IMR-90 (cell line): ENCODE measurements at regions not wholly inside any gene's neighbourhood (a gene's known extent, or its start where the extent isn't known, plus 50 kb on each side); places are given as distances from the start of the nearest gene placed in this dataset.

Experiments used
- ATAC-seq: fragments of 200-7000 bp; cut with Tn5 transposase; 2 replicates; pipeline ENCODE4 v1.9.1; 2020; ENCODE audit warnings: low read depth, mild to moderate bottlenecking, moderate library complexity
- BruUV-seq: library from RNA; stranded (reverse); fragments of 400-500 nt; replicated peaks from 2 replicates; lab custom pipeline; 2021; lab: Mats Ljungman, UMichigan
- CTCF ChIA-PET: fragments of 300-600 bp; formaldehyde crosslinking; extraction: SDS; loops from one replicate; lab custom pipeline; 2021; ENCODE audit warnings: antibody characterized with exemption; lab: Yijun Ruan, JAX
- POLR2A ChIA-PET: fragments of 300-600 bp; sonication (Branson Sonifier 250); formaldehyde crosslinking; loops from one replicate; lab custom pipeline; 2022; ENCODE audit warnings: antibody characterized with exemption; ENCODE audit not compliant: unreplicated experiment; lab: Charles Lee
- DNase-seq: peaks from one replicate; pipeline ENCODE4 v3.0.0; 2013
- H2AFZ ChIP-seq: replicated peaks from 2 replicates; pipeline ENCODE3; 2013; ENCODE audit warnings: low read length, mild to moderate bottlenecking; ENCODE audit not compliant: poor library complexity
- H2AK5ac ChIP-seq: 2 replicates; pipeline ENCODE4 v1.6.1; 2013; ENCODE audit warnings: low read depth, low read length, inconsistent platforms
- H2AK9ac ChIP-seq: replicated peaks from 2 replicates; pipeline ENCODE3; 2013; ENCODE audit warnings: mild to moderate bottlenecking, low read depth, low read length, moderate library complexity; ENCODE audit not compliant: poor library complexity
- H2BK120ac ChIP-seq: 2 replicates; pipeline ENCODE4 v1.6.1; 2013; ENCODE audit warnings: low read depth, low read length, inconsistent platforms
- H2BK15ac ChIP-seq: 3 replicates; pipeline ENCODE4 v1.6.1; 2013; ENCODE audit warnings: low read depth, low read length, inconsistent platforms
- H2BK20ac ChIP-seq: 2 replicates; pipeline ENCODE4 v1.6.1; 2013; ENCODE audit warnings: low read depth, mild to moderate bottlenecking, inconsistent platforms, low read length, moderate library complexity
- H2BK5ac ChIP-seq: 2 replicates; pipeline ENCODE4 v1.6.1; 2013; ENCODE audit warnings: mild to moderate bottlenecking, low read depth, low read length, inconsistent platforms; ENCODE audit not compliant: poor library complexity, severe bottlenecking
- H3K14ac ChIP-seq: replicated peaks from 2 replicates; pipeline ENCODE4 v1.6.1; 2013; ENCODE audit warnings: low read depth, low read length, inconsistent platforms
- H3K18ac ChIP-seq: 2 replicates; pipeline ENCODE4 v1.6.1; 2013; ENCODE audit warnings: low read depth, low read length, control low read depth
- H3K23ac ChIP-seq: 2 replicates; pipeline ENCODE4 v1.6.1; 2013; ENCODE audit warnings: low read depth, low read length, inconsistent platforms
- H3K27ac ChIP-seq: 2 replicates; pipeline ENCODE4 v1.5.1; 2013; ENCODE audit warnings: mild to moderate bottlenecking, control low read depth, low read length; ENCODE audit not compliant: insufficient read depth
- H3K27me3 ChIP-seq: 2 replicates; pipeline ENCODE4 v1.6.1; 2013; ENCODE audit warnings: low read length; ENCODE audit not compliant: control insufficient read depth, insufficient read depth
- H3K36me3 ChIP-seq: 2 replicates; pipeline ENCODE4 v1.6.1; 2013; ENCODE audit warnings: low read length, mixed read lengths; ENCODE audit not compliant: control insufficient read depth, insufficient read depth
- H3K4ac ChIP-seq: 2 replicates; pipeline ENCODE4 v1.6.1; 2013; ENCODE audit warnings: low read depth, low read length, inconsistent platforms
- H3K4me1 ChIP-seq: 2 replicates; pipeline ENCODE4 v1.6.1; 2013; ENCODE audit warnings: low read length, mixed read lengths; ENCODE audit not compliant: control insufficient read depth, insufficient read depth
- H3K4me2 ChIP-seq: 2 replicates; pipeline ENCODE4 v1.6.1; 2013; ENCODE audit warnings: low read depth, mild to moderate bottlenecking, control low read depth, low read length, moderate library complexity
- H3K4me3 ChIP-seq: 2 replicates; pipeline ENCODE4 v1.5.1; 2013; ENCODE audit warnings: low read depth, mild to moderate bottlenecking, control low read depth, low read length, moderate library complexity; ENCODE audit not compliant: insufficient read depth
- H3K56ac ChIP-seq: 2 replicates; pipeline ENCODE4 v1.6.1; 2013; ENCODE audit warnings: low read length, inconsistent platforms; ENCODE audit not compliant: insufficient read depth; ENCODE audit errors: extremely low read depth
- H3K79me1 ChIP-seq, 2 experiments: 2 replicates each; pipeline ENCODE4 v1.6.1; 2013; ENCODE audit warnings: low read length in 2 of 2, inconsistent platforms in 1 of 2, low read depth in 1 of 2
- H3K9ac ChIP-seq: 2 replicates; pipeline ENCODE4 v1.6.1; 2013; ENCODE audit warnings: low read depth, low read length, control low read depth
- H3K9me1 ChIP-seq: 2 replicates; pipeline ENCODE4 v1.6.1; 2013; ENCODE audit warnings: low read length, inconsistent platforms; ENCODE audit not compliant: insufficient read depth
- H3K9me3 ChIP-seq: 2 replicates; pipeline ENCODE4 v1.6.1; 2013; ENCODE audit warnings: low read length; ENCODE audit not compliant: control insufficient read depth, insufficient read depth
- H4K20me1 ChIP-seq: 2 replicates; pipeline ENCODE4 v1.6.1; 2013; ENCODE audit warnings: low read length, inconsistent platforms; ENCODE audit not compliant: insufficient read depth
- H4K5ac ChIP-seq: 2 replicates; pipeline ENCODE4 v1.6.1; 2013; ENCODE audit warnings: mild to moderate bottlenecking, low read depth, low read length, control low read depth
- H4K8ac ChIP-seq, 2 experiments: 2 replicates each; pipeline ENCODE4 v1.6.1; 2013; ENCODE audit warnings: low read depth in 2 of 2, low read length in 2 of 2, control low read depth in 1 of 2, inconsistent platforms in 1 of 2
- H4K91ac ChIP-seq: 2 replicates; pipeline ENCODE4 v1.6.1; 2013; ENCODE audit warnings: low read depth, low read length, inconsistent platforms; ENCODE audit not compliant: insufficient read depth
- CTCF ChIP-seq: conservative IDR thresholded peaks from 2 replicates; pipeline ENCODE4 v1.5.1; 2012; ENCODE audit warnings: mild to moderate bottlenecking, low read depth, low read length, improper control_type of control experiment
- ELK1 ChIP-seq: fragments of 150-350 bp; IDR thresholded peaks from 2 replicates; pipeline ENCODE4 v1.6.1; 2016; ENCODE audit warnings: low read depth, mild to moderate bottlenecking, low read length, moderate library complexity, borderline replicate concordance
- MAFK ChIP-seq: IDR thresholded peaks from 2 replicates; pipeline ENCODE4 v1.6.1; 2012; ENCODE audit warnings: low read depth, low read length, improper control_type of control experiment
- RCOR1 ChIP-seq: IDR thresholded peaks from 2 replicates; pipeline ENCODE4 v1.6.1; 2012; ENCODE audit warnings: mild to moderate bottlenecking, low read length, improper control_type of control experiment; ENCODE audit not compliant: insufficient replicate concordance
- RFX5 ChIP-seq: IDR thresholded peaks from 2 replicates; pipeline ENCODE4 v1.8.0; 2012; ENCODE audit warnings: low read depth, mild to moderate bottlenecking, low read length, moderate library complexity
- WGBS, 2 experiments: methylation state at CpG; one replicate each; pipeline versions ENCODE4 v1.1.5 to v1.1.7; 2013; ENCODE audit warnings: missing lambda C conversion rate in 2 of 2; ENCODE audit not compliant: insufficient read length in 1 of 2; ENCODE audit errors: extremely low coverage in 2 of 2; 5-methylcytosine and 5-hydroxymethylcytosine counted together
- dilution Hi-C: fragments of 300-500 bp; cut with HindIII; formaldehyde crosslinking; loops from one replicate; pipeline ENCODE4 v1.14.3; 2018; ENCODE audit warnings: low sequenced_read_pairs; ENCODE audit not compliant: unreplicated experiment
- in situ Hi-C: fragments of 300-500 bp; cut with MboI; formaldehyde crosslinking; loops from 3 replicates; pipeline ENCODE4 v1.14.3; 2019; ENCODE audit warnings: low sequenced_read_pairs, inconsistent platforms, mixed read lengths
- intact Hi-C: fragments of 100-400 bp; cut with micrococcal nuclease; formaldehyde crosslinking; loops from 2 replicates; pipeline ENCODE4 v1.10.0; 2022

- no peak overlapping the region for H3K56ac ChIP-seq
- no peak for DNase-seq
- no peak overlapping the region for H2AFZ ChIP-seq
- H3K27me3 ChIP-seq = no peaks in the 10 kb centered on the region
- no peaks in the 10 kb centered on the region for H3K36me3 ChIP-seq
- H3K23ac ChIP-seq = no peak overlapping the region
- H3K4me2 ChIP-seq = no peak overlapping the region
- no peak overlapping the region for H3K27ac ChIP-seq
- no peak overlapping the region for H2BK20ac ChIP-seq
- no peak overlapping the region for H3K4ac ChIP-seq
- H3K4me3 ChIP-seq = no peak overlapping the region
- H4K91ac ChIP-seq = no peak overlapping the region
- ChIA-PET CTCF (no interaction called here), POLR2A (no interaction called here)
- no peak for ATAC-seq
- dilution Hi-C loops = no loop called here
- WGBS, 2 experiments = no CpG with 5 or more reads among the region's 1 CpG
- no peak overlapping the region for H2BK5ac ChIP-seq
- no peak overlapping the region for H2AK5ac ChIP-seq
- H4K5ac ChIP-seq = no peak overlapping the region
- no peak overlapping the region for H2AK9ac ChIP-seq
- H3K18ac ChIP-seq = no peak overlapping the region
- no peak overlapping the region for H3K14ac ChIP-seq
- intact Hi-C loops = no loop called here
- H4K20me1 ChIP-seq = no peaks in the 10 kb centered on the region
- no peaks in the 10 kb centered on the region for H3K79me1 ChIP-seq
- no peak overlapping the region for H4K8ac ChIP-seq
- H3K9me1 ChIP-seq = no peaks in the 10 kb centered on the region
- no peak overlapping the region for H3K9ac ChIP-seq
- no peaks in the 10 kb centered on the region for H3K4me1 ChIP-seq
- H3K9me3 ChIP-seq = peaks cover 7% of the 10 kb centered on the region; the same call in 1 of the 2 replicates
- in situ Hi-C loops = no loop called here
- H2BK120ac ChIP-seq = no peak overlapping the region
- no peak for TF ChIP-seq MAFK
- TF ChIP-seq RCOR1 = no peak
- no peak for TF ChIP-seq CTCF
- no peak for TF ChIP-seq ELK1
- no peak for TF ChIP-seq RFX5
- no TSS peak for BruUV-seq
- H2BK15ac ChIP-seq = no peak overlapping the region
Measured at GRCh38 chr2:79394485-79394859, 118.4 kb upstream of the CTNNA2 start.
